ENCODE measurements at regions not wholly inside any gene's neighbourhood (a gene's known extent, or its start where the extent isn't known, plus 50 kb on each side); places are given as distances from the start of the nearest gene placed in this dataset.

DNA sequence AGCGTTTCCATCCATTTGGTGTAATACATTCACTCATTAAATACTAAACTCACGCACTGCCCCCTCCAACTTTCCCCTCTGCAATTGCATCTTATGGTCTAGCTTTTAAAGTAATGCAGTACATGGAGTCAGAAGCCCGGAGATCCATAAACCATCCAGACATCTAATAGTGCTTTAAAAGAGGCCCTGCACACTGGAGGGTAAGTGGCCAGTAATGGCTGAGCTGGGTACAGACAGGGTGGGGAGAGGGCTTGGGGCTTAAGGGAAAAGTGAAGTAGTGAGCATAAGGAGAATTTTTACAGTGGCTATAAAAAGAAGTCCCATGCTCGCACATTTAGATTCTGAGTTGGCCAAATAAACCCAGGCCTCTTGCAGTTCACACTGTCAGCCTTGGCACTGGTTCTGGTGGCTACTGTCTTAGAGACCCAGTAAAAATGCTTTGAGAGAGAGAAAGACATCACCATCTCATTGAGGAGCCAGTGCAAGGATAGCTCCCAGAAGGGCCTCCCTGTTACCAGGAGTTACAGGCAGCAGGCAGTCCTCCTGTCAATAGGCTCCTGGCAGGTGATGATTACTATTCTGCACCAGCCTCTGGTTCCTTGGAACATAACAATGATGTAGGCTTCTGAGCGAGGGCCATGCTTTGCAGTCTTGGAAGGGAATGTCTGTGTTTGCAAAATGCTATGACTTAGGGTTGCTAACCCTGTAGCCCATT is 112.6 kb upstream of the NEO1 start (continued):
- TF ChIP-seq EGR1 (IDR thresholded peaks at IDR 0.05; ENCODE audit: low read depth in 2 of 2) = no peak
- TF ChIP-seq MAX (IDR thresholded peaks at IDR 0.05) = no peak
- TF ChIP-seq, protein P1, sequence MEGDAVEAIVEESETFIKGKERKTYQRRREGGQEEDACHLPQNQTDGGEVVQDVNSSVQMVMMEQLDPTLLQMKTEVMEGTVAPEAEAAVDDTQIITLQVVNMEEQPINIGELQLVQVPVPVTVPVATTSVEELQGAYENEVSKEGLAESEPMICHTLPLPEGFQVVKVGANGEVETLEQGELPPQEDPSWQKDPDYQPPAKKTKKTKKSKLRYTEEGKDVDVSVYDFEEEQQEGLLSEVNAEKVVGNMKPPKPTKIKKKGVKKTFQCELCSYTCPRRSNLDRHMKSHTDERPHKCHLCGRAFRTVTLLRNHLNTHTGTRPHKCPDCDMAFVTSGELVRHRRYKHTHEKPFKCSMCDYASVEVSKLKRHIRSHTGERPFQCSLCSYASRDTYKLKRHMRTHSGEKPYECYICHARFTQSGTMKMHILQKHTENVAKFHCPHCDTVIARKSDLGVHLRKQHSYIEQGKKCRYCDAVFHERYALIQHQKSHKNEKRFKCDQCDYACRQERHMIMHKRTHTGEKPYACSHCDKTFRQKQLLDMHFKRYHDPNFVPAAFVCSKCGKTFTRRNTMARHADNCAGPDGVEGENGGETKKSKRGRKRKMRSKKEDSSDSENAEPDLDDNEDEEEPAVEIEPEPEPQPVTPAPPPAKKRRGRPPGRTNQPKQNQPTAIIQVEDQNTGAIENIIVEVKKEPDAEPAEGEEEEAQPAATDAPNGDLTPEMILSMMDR (IDR thresholded peaks at IDR 0.05; ENCODE audit: low read depth, low read length, missing input control) = no peak
- no peak for TF ChIP-seq FOXA2 (IDR thresholded peaks at IDR 0.05)

DNA sequence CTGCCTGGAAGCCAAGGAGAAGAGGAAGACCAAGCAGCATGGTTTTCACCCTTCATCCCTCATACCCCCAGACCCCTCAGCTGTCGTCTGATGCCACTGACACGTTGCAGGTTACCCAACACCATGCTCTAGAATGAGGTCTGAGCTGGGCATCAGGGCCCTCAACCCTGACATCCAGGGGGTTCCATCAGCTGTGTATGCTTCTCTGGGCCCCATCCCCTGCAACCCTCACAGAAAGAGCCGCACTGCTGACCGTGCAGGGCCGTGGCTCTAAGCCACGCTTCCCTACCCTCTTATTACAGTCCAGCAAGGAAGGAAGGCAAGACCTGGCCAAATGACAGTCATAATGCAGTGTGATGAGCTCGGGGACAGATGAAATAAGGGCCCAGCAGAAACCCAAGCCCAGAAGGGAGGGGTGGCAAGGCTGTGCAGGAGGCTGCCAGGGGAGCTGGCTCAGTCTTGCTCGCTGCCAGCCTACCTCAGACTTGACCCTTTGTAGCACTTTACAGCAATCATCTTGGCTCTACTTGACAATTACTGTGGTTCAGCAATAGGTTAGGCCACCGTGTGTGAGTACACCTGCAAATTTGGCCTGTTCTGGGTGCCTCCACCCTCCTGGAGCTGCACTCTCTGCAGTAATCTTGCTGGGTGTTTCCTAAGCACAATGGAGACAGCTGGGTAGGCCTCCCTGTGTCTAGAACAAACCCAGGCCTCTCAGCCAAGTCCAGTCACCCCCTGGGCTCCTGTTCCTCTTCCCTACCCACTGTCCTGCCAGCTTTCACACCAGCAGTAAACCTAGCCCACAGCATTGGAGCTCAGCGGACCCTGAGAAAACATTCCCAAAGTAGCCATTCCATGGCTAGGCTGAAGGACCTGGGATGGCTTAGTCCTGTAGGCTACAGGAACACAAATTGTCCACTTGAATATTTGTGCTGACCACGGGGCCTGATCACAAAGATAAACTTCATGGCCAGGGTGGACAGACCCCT is 115.3 kb upstream of the NEO1 start:
- DNase-seq (ENCODE audit: low spot score) = no peak
- TF ChIP-seq YY1 (IDR thresholded peaks at IDR 0.05) = no peak
- TF ChIP-seq MAX (IDR thresholded peaks at IDR 0.05) = no peak
- TF ChIP-seq, protein P2, sequence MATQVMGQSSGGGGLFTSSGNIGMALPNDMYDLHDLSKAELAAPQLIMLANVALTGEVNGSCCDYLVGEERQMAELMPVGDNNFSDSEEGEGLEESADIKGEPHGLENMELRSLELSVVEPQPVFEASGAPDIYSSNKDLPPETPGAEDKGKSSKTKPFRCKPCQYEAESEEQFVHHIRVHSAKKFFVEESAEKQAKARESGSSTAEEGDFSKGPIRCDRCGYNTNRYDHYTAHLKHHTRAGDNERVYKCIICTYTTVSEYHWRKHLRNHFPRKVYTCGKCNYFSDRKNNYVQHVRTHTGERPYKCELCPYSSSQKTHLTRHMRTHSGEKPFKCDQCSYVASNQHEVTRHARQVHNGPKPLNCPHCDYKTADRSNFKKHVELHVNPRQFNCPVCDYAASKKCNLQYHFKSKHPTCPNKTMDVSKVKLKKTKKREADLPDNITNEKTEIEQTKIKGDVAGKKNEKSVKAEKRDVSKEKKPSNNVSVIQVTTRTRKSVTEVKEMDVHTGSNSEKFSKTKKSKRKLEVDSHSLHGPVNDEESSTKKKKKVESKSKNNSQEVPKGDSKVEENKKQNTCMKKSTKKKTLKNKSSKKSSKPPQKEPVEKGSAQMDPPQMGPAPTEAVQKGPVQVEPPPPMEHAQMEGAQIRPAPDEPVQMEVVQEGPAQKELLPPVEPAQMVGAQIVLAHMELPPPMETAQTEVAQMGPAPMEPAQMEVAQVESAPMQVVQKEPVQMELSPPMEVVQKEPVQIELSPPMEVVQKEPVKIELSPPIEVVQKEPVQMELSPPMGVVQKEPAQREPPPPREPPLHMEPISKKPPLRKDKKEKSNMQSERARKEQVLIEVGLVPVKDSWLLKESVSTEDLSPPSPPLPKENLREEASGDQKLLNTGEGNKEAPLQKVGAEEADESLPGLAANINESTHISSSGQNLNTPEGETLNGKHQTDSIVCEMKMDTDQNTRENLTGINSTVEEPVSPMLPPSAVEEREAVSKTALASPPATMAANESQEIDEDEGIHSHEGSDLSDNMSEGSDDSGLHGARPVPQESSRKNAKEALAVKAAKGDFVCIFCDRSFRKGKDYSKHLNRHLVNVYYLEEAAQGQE (IDR thresholded peaks at IDR 0.05) = no peak
- no peak for TF ChIP-seq GABPA (IDR thresholded peaks at IDR 0.05 in 1 of 2, conservative IDR thresholded peaks at IDR 0.05 in 1 of 2)
- no peak for TF ChIP-seq NR2F2 (IDR thresholded peaks at IDR 0.05)
- no peak for TF ChIP-seq JUND (IDR thresholded peaks at IDR 0.05)
- TF ChIP-seq, protein P3, sequence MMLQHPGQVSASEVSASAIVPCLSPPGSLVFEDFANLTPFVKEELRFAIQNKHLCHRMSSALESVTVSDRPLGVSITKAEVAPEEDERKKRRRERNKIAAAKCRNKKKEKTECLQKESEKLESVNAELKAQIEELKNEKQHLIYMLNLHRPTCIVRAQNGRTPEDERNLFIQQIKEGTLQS (IDR thresholded peaks at IDR 0.05) = no peak
- TF ChIP-seq HNF4G (IDR thresholded peaks at IDR 0.05) = no peak
- H3K4me3 ChIP-seq (ENCODE audit: low read depth in 1 of 3, low read length in 3 of 3) = no peak overlapping the region
- no peak overlapping the region for H3K9ac ChIP-seq (ENCODE audit: low read depth in 1 of 2, low read length in 2 of 2)
- no peak overlapping the region for H3K27ac ChIP-seq (ENCODE audit: low read depth in 1 of 2, low read length in 2 of 2)
- 88% methylated on average over 11 of the region's 11 CpGs for WGBS
- H3K36me3 ChIP-seq (ENCODE audit: control insufficient read depth in 4 of 4, insufficient read depth in 3 of 4, low read depth in 1 of 4, low read length in 3 of 4) = no peaks in the 10 kb centered on the region
- no peaks in the 10 kb centered on the region for H3K27me3 ChIP-seq (ENCODE audit: control insufficient read depth in 4 of 4, insufficient read depth in 4 of 4, low read length in 3 of 4)
- no peaks in the 10 kb centered on the region for H3K4me1 ChIP-seq (ENCODE audit: control insufficient read depth in 4 of 4, insufficient read depth in 4 of 4, low read length in 3 of 4)
- H3K9me3 ChIP-seq (ENCODE audit: control insufficient read depth in 4 of 4, low read length in 3 of 4) = no peaks in the 10 kb centered on the region

- WGBS = 96% methylated on average over 4 of the region's 4 CpGs
- TF ChIP-seq JUND (IDR thresholded peaks at IDR 0.05) = no peak
- TF ChIP-seq NR2F2 (IDR thresholded peaks at IDR 0.05) = no peak
- no peak for TF ChIP-seq TAF1 (conservative IDR thresholded peaks at IDR 0.05)
- TF ChIP-seq, protein P2 (IDR thresholded peaks at IDR 0.05) = no peak
- TF ChIP-seq HNF4A (conservative IDR thresholded peaks at IDR 0.05) = no peak
- TF ChIP-seq, protein P1 (IDR thresholded peaks at IDR 0.05; ENCODE audit: low read depth, low read length, missing input control) = no peak
- no peak for TF ChIP-seq GABPA (IDR thresholded peaks at IDR 0.05 in 1 of 2, conservative IDR thresholded peaks at IDR 0.05 in 1 of 2)
- TF ChIP-seq FOXA2 (IDR thresholded peaks at IDR 0.05) = no peak
- no peak for TF ChIP-seq SP1 (IDR thresholded peaks at IDR 0.05)
- TF ChIP-seq HNF4G (IDR thresholded peaks at IDR 0.05) = no peak
Observed at GRCh38 chr15:72936237-72936636, 116.0 kb upstream of the NEO1 start.

More at GRCh38 chr15:72936237-72936636, 116.0 kb upstream of the NEO1 start:
- no peaks in the 10 kb centered on the region for H3K4me1 ChIP-seq (ENCODE audit: control insufficient read depth in 4 of 4, insufficient read depth in 4 of 4, low read length in 3 of 4)
- H3K9ac ChIP-seq (ENCODE audit: low read depth in 1 of 2, low read length in 2 of 2) = no peak overlapping the region
- no peaks in the 10 kb centered on the region for H3K36me3 ChIP-seq (ENCODE audit: control insufficient read depth in 4 of 4, insufficient read depth in 3 of 4, low read depth in 1 of 4, low read length in 3 of 4)
- no peaks in the 10 kb centered on the region for H3K9me3 ChIP-seq (ENCODE audit: control insufficient read depth in 4 of 4, low read length in 3 of 4)
- no peak for DNase-seq (ENCODE audit: low spot score)
- no peak overlapping the region for H3K27ac ChIP-seq (ENCODE audit: low read depth in 1 of 2, low read length in 2 of 2)
- no peak overlapping the region for H3K4me3 ChIP-seq (ENCODE audit: low read depth in 1 of 3, low read length in 3 of 3)
- no peaks in the 10 kb centered on the region for H3K27me3 ChIP-seq (ENCODE audit: control insufficient read depth in 4 of 4, insufficient read depth in 4 of 4, low read length in 3 of 4)
